CD14-positive monocyte (primary cell): ENCODE measurements at regions not wholly inside any gene's neighbourhood (a gene's known extent, or its start where the extent isn't known, plus 50 kb on each side); places are given as distances from the start of the nearest gene placed in this dataset.

ENCODE experiments used
- DNase-seq, 3 donors: peaks; one replicate each; pipeline ENCODE4 v3.0.0-alpha.2; 2011 to 2022
- H2AFZ ChIP-seq: 2 replicates; pipeline ENCODE4 v1.6.0; 2012; ENCODE audit warnings: mild to moderate bottlenecking, low read depth, low read length, inconsistent platforms; ENCODE audit not compliant: insufficient read depth, poor library complexity, severe bottlenecking
- H3K27ac ChIP-seq, 2 donors: 1 replicate in 1 of 2; 2 replicates in 1 of 2; pipeline ENCODE4 v1.5.1; 2012 to 2013; ENCODE audit warnings: low read length in 2 of 2, control low read depth in 1 of 2, inconsistent platforms in 1 of 2, low read depth in 1 of 2, mild to moderate bottlenecking in 1 of 2
- H3K27me3 ChIP-seq, 2 donors: one replicate each; pipeline versions ENCODE4 v1.6.0 to v1.6.1; 2011 to 2013; ENCODE audit warnings: low read length in 2 of 2; ENCODE audit not compliant: control insufficient read depth in 2 of 2, insufficient read depth in 2 of 2
- H3K36me3 ChIP-seq, 2 donors: replicated peaks in 1 of 2; 1 replicate in 1 of 2; 2 replicates in 1 of 2; pipeline versions ENCODE4 v1.5.1 to v1.6.1; 2012 to 2013; ENCODE audit warnings: low read length in 2 of 2, control low read depth in 1 of 2, inconsistent platforms in 1 of 2, mild to moderate bottlenecking in 1 of 2; ENCODE audit not compliant: insufficient read depth in 2 of 2, control insufficient read depth in 1 of 2
- H3K4me1 ChIP-seq, 2 donors: 1 replicate in 1 of 2; 2 replicates in 1 of 2; pipeline versions ENCODE4 v1.5.1 to v1.6.1; 2012 to 2013; ENCODE audit warnings: low read length in 2 of 2, control low read depth in 1 of 2, inconsistent platforms in 1 of 2, mild to moderate bottlenecking in 1 of 2, moderate library complexity in 1 of 2; ENCODE audit not compliant: insufficient read depth in 2 of 2, control insufficient read depth in 1 of 2
- H3K4me2 ChIP-seq: replicated peaks from 2 replicates; pipeline ENCODE3; 2012; ENCODE audit warnings: low read length, moderate library complexity, mild to moderate bottlenecking; ENCODE audit not compliant: poor library complexity, severe bottlenecking; ENCODE audit errors: extremely low read depth
- H3K4me3 ChIP-seq, 3 experiments: fragments of 200-600 bp in 1 of 3; sonication (generic) in 1 of 3; replicated peaks in 1 of 3; 1 replicate in 2 of 3; 2 replicates in 1 of 3; pipeline ENCODE4 v1.5.1; 2011 to 2013; ENCODE audit warnings: low read length in 3 of 3, mild to moderate bottlenecking in 3 of 3, control low read depth in 2 of 3, low read depth in 2 of 3, inconsistent platforms in 1 of 3, moderate library complexity in 1 of 3
- H3K79me2 ChIP-seq: 2 replicates; pipeline ENCODE4 v1.6.0; 2012; ENCODE audit warnings: mild to moderate bottlenecking, control low read depth, inconsistent platforms, low read length, moderate library complexity; ENCODE audit not compliant: insufficient read depth
- H3K9ac ChIP-seq: 2 replicates; pipeline ENCODE4 v1.6.0; 2017; ENCODE audit warnings: low read length, mild to moderate bottlenecking; ENCODE audit not compliant: insufficient read depth, poor library complexity, severe bottlenecking
- H3K9me3 ChIP-seq, 2 donors: replicated peaks in 1 of 2; 1 replicate in 1 of 2; 2 replicates in 1 of 2; pipeline versions ENCODE4 v1.5.1 to v1.6.1; 2012 to 2013; ENCODE audit warnings: low read length in 2 of 2, control low read depth in 1 of 2; ENCODE audit not compliant: control insufficient read depth in 1 of 2, insufficient read depth in 1 of 2
- H4K20me1 ChIP-seq: 2 replicates; pipeline ENCODE4 v1.6.0; 2012; ENCODE audit warnings: mild to moderate bottlenecking, low read length, control low read depth, moderate library complexity; ENCODE audit not compliant: insufficient read depth
- H3K27ac Mint-ChIP-seq, 7 donors: one replicate each; pipeline ENCODE4 v1.8.0; 2020; ENCODE audit warnings: mild to moderate bottlenecking in 7 of 7, mixed read lengths in 7 of 7, moderate library complexity in 6 of 7, inconsistent platforms in 2 of 7
- H3K27me3 Mint-ChIP-seq, 3 donors: one replicate each; pipeline ENCODE4 v1.8.0; 2021 to 2022; ENCODE audit warnings: low read depth in 3 of 3, mild to moderate bottlenecking in 3 of 3, mixed read lengths in 3 of 3, moderate library complexity in 3 of 3, inconsistent platforms in 1 of 3
- H3K36me3 Mint-ChIP-seq, 2 donors: one replicate each; pipeline ENCODE4 v1.8.0; 2020; ENCODE audit warnings: mixed read lengths in 2 of 2, inconsistent platforms in 1 of 2, mild to moderate bottlenecking in 1 of 2
- H3K4me1 Mint-ChIP-seq: one replicate; pipeline ENCODE4 v1.8.0; 2020; ENCODE audit warnings: mild to moderate bottlenecking, mixed read lengths
- H3K4me3 Mint-ChIP-seq, 2 donors: one replicate each; pipeline ENCODE4 v1.8.0; 2020; ENCODE audit warnings: mild to moderate bottlenecking in 2 of 2, mixed read lengths in 2 of 2, moderate library complexity in 1 of 2
- H3K9me3 Mint-ChIP-seq, 7 donors: one replicate each; pipeline ENCODE4 v1.8.0; 2020 to 2022; ENCODE audit warnings: mixed read lengths in 7 of 7, mild to moderate bottlenecking in 6 of 7, moderate library complexity in 6 of 7, inconsistent platforms in 2 of 7
- WGBS: methylation state at CpG from one replicate; pipeline ENCODE4 v1.1.5; 2013; ENCODE audit warnings: missing lambda C conversion rate; ENCODE audit not compliant: insufficient coverage; 5-methylcytosine and 5-hydroxymethylcytosine counted together
- intact Hi-C, 2 donors: fragments of 100-400 bp; cut with micrococcal nuclease; formaldehyde crosslinking; loops; one replicate each; pipeline versions ENCODE4 v1.15.0 to v1.15.1; 2023
- TF ChIP-seq, protein P1 (sequence below): fragments of 200-600 bp; IDR thresholded peaks from one replicate; pipeline ENCODE4 v1.8.0; 2022; ENCODE audit warnings: antibody characterized with exemption, mild to moderate bottlenecking

DNA sequence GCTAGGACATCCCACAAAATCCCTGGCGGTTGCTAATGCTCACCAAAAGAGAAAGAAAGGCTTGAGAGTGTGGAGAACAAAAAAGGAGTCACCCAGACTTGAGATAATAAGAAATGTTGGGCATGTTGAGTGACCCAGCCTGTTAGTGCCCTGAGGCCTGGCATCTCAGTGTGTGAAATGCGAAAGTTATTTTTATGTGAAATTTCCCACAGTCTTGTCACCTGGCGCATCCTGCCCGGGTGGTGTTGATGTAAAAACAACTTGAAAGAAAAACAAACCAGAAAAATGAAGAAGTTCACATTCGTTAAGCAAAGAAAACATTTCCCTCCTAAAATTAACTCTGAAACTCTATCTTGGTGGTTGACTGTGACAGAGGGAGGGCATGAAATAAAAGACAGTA, 495.2 kb downstream of the MID1IP1 start:
- whole genome bisulfite sequencing, result no CpG with 5 or more reads among the region's 5 CpGs
- Histone ChIP-seq H3K4me1 (no peaks in the 10 kb centered on the region), H3K4me2 (no peak overlapping the region), H3K36me3 (no peaks in the 10 kb centered on the region), H4K20me1 (no peaks in the 10 kb centered on the region), H3K27me3 (no peaks in the 10 kb centered on the region), H3K4me3 (no peak overlapping the region), H3K27ac (no peak overlapping the region), H3K9me3 (no peaks in the 10 kb centered on the region), H3K9ac (no peak overlapping the region), H2AFZ (no peak overlapping the region), H3K79me2 (no peaks in the 10 kb centered on the region)
- no peaks in the 10 kb centered on the region for H3K4me1 Mint-ChIP-seq
- peaks cover 0 to 4% (median 4%) of the 10 kb centered on the region in 3 donors for H3K27me3 Mint-ChIP-seq
- intact Hi-C loops, result no loop called here
- TF ChIP-seq, protein P1, sequence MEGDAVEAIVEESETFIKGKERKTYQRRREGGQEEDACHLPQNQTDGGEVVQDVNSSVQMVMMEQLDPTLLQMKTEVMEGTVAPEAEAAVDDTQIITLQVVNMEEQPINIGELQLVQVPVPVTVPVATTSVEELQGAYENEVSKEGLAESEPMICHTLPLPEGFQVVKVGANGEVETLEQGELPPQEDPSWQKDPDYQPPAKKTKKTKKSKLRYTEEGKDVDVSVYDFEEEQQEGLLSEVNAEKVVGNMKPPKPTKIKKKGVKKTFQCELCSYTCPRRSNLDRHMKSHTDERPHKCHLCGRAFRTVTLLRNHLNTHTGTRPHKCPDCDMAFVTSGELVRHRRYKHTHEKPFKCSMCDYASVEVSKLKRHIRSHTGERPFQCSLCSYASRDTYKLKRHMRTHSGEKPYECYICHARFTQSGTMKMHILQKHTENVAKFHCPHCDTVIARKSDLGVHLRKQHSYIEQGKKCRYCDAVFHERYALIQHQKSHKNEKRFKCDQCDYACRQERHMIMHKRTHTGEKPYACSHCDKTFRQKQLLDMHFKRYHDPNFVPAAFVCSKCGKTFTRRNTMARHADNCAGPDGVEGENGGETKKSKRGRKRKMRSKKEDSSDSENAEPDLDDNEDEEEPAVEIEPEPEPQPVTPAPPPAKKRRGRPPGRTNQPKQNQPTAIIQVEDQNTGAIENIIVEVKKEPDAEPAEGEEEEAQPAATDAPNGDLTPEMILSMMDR, result no peak
- no peak overlapping the region for H3K4me3 Mint-ChIP-seq
- DNase-seq, result no peak
- peaks cover 0 to 11% (median 5%) of the 10 kb centered on the region in 7 donors for H3K9me3 Mint-ChIP-seq
- no peak overlapping the region for H3K27ac Mint-ChIP-seq
- H3K36me3 Mint-ChIP-seq, result no peaks in the 10 kb centered on the region

DNA sequence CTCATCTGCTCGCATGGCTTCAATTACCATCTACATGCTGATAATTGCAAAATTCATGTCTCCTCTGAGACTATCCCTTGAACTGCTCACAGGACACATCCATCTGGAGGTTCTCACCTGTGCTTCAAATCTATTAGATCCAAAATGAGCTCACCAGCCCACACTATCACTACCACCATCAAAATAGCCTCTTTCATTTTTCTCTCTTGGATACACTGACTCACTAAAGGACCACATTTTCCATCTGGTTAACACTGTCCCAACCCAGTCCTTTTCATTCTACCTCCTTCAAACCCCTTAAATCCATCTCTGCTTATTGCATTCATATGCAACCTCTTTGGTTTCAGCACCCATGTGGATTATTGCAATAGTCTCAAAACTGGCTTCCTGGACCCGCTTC, 497.6 kb downstream of the MID1IP1 start:
- Mint-ChIP-seq H3K27me3 (peaks cover 0 to 4% (median 4%) of the 10 kb centered on the region in 3 donors), H3K4me1 (no peaks in the 10 kb centered on the region), H3K27ac (no peak overlapping the region), H3K9me3 (peaks cover 6 to 19% (median 14%) of the 10 kb centered on the region in 7 donors), H3K4me3 (no peak overlapping the region), H3K36me3 (no peaks in the 10 kb centered on the region)
- Histone ChIP-seq H2AFZ (no peak overlapping the region), H3K4me1 (no peaks in the 10 kb centered on the region), H3K4me2 (no peak overlapping the region), H3K27me3 (no peaks in the 10 kb centered on the region), H3K4me3 (no peak overlapping the region), H3K9me3 (peaks cover 11 to 12% of the 10 kb centered on the region in 2 donors), H3K27ac (no peak overlapping the region), H4K20me1 (no peaks in the 10 kb centered on the region), H3K36me3 (no peaks in the 10 kb centered on the region), H3K9ac (no peak overlapping the region), H3K79me2 (no peaks in the 10 kb centered on the region)
- TF ChIP-seq, protein P1, result no peak
- intact Hi-C loops, result no loop called here
- DNase-seq, result no peak
- 100% methylated on average over 1 of the region's 2 CpGs for WGBS
